ENCODE measurements at regions not wholly inside any gene's neighbourhood (a gene's known extent, or its start where the extent isn't known, plus 50 kb on each side); places are given as distances from the start of the nearest gene placed in this dataset.
"Not testable (repeated sequence)": the region's sequence is repeated elsewhere in the genome, so short reads cannot be mapped to it uniquely, and the experiment has no call there.

GRCh38 chr4:40681600-40681999 lies 51.9 kb upstream of the RBM47 start:
- DNase-seq (ENCODE audit: low read depth in 2 of 2): no peak

DNA sequence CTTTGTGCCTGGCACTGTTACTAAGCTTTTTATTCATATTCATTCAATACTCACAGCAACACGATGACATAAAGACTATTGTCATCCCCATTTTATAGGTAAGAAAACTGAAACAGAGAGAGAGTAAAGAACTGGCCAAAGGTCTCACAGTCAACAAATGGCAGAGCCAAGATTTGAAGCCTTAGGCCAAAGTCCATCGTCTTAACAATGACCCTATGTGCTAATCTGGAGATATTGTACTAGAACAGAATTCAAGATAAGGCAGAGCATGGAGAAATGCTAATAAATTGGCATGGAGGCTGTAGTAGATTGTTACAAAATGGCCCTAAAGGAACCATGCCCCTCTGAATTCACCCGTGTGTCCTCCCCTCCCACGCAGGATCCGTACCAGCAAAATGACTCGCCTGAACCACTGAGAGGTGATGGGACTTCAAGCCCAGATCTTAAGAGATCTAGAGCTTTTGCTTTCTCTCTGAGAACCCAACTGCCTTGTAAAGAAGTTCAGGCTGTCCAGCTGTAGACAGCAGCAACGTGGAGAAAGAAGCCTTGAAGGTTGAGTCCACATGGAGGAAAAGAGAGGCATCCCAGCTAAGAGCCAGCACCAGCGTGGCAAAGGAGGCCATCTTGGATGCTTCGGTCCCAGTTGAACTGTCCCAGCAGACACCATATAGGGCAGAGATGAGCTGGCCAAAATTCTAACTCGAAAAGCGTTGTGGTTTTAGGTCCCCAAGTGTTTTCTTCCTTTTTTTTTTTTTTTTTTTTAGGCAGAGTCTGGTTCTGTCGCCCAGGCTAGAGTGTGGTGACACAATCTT lies 52.8 kb upstream of the RBM47 start:
- DNase-seq (ENCODE audit: low read depth in 2 of 2): peak; percentile 26 to 34

GRCh38 chr4:40683536-40684145 lies 54.0 kb upstream of the RBM47 start:
- DNase-seq (ENCODE audit: low read depth in 2 of 2): not testable (repeated sequence)

GRCh38 chr4:40684404-40684803 lies 54.7 kb upstream of the RBM47 start:
- DNase-seq (ENCODE audit: low read depth in 2 of 2): no peak

GRCh38 chr4:40685300-40685699 lies 55.6 kb upstream of the RBM47 start:
- DNase-seq (ENCODE audit: low read depth in 2 of 2): no peak

DNA sequence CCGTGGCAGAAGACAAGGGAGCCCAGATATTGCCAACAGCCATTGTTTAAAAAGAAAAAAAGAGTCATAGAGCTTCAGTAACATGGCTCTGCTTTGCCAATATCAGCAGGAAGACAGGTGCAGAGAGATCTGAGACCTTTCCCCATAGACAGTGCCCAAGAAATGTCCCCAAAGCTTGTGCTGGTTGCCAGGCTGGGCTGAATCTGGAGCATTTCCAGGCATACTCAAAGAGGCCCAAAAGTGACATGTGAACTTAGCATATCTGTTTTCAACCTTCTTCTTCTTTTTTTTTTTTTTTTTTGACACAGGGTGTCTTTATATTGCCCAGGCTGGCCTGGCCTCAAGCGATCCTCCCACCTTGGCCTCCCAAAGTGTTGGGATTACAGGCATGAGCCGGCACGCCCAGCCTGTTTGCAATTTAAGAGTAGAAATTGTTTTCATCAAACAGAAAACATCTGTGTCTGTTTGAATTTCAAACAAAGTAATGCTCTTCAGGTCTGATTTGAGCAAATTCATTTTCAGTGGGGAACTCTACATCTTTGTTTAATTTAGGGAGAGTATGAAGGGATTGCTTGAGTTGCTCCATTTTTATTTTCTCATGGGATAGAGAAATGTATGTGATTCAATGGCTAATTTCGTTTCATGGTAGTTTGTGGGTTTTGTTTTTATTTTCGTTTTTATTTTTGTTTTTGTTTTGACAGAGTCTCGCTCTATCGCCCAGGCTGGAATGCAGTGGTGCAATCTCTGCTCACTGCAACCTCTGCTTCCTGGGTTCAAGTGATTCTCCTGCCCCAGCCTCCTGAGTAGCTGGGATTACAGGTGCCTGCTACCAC lies 56.6 kb upstream of the RBM47 start:
- DNase-seq (ENCODE audit: low read depth in 2 of 2): no peak

DNA sequence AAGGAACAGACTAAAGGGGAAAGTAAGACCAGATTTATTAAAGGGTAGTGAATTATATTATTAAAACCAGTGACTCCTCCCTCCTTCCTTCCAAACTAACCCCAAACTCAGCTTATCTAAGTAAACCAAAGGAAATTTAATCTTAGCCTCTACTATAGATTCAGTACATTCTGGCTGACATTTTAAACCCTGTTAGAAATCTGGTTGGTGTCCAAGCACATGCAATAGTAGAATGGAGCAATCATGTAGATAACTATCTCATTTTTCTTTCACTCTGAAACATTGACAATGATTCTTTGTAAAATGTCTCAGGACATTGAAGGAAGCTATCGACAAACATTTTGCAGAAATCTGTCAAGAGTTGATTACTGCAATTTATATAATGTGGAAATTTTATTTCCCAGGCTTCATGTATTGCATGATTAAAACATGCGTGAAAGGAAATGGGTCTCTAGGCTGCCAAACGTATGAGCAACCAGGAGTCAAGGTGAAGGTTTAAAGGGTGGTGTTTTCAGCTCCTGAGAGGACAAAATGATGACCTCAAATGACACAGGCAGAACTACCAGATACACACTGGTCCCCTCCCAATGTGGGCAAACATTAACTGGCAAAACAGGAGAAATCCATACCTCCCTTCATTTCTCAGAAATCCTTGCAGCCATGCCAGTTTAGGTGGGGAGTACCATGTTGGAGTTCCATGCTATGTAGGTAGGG lies 58.2 kb upstream of the RBM47 start:
- no peak for DNase-seq (ENCODE audit: low read depth in 2 of 2)

GRCh38 chr4:40688446-40689095 lies 58.9 kb upstream of the RBM47 start:
- DNase-seq (ENCODE audit: low read depth in 2 of 2): no peak

GRCh38 chr4:40693946-40694345 lies 55.8 kb upstream of the NSUN7 start:
- no peak for DNase-seq (ENCODE audit: low read depth in 2 of 2)

GRCh38 chr4:40697476-40697875 lies 52.3 kb upstream of the NSUN7 start:
- not testable (repeated sequence) for DNase-seq (ENCODE audit: low read depth in 2 of 2)

DNA sequence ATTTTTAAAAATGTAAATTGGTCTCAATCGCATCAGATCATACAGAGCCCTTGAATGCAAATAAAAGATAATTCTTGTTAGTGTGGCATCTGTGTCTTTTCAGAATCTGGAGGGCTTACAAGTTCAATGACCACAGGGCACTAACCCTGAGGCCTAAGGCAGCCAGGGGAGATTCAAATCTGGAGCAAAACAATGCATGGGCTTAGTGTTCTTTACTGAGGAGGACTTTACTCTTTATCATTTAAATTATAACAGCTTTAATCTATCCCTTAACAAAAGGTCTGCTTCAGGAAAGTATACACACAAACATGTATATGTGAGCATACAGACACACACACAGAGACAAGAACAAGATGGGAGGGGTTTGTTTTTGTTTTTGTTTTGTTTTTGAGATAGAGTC lies 51.0 kb upstream of the NSUN7 start:
- no peak for DNase-seq (ENCODE audit: low read depth in 2 of 2)

DNA sequence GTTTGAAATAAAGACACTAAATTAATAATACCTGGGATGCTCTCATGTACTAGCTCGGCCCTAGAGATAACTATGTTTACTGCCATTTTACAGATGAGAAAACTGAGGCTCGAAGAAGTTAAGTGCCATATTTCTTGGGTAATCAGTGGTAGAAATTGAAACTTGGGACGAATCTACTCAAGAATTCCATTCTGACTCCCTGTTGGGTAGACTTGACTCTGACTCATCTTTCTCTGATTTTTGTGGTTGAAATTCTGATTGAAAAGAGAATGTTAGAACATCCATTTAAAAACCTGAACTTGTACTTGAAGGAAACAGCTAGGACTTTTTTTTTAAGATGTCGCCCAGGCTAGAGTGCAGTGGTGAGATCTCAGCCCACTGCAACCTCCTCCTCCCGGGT lies 50.1 kb upstream of the NSUN7 start:
- no peak for DNase-seq (ENCODE audit: low read depth in 2 of 2)
